ENCODE measurements at regions not wholly inside any gene's neighbourhood (a gene's known extent, or its start where the extent isn't known, plus 50 kb on each side); places are given as distances from the start of the nearest gene placed in this dataset.

- TF ChIP-seq, protein P1, sequence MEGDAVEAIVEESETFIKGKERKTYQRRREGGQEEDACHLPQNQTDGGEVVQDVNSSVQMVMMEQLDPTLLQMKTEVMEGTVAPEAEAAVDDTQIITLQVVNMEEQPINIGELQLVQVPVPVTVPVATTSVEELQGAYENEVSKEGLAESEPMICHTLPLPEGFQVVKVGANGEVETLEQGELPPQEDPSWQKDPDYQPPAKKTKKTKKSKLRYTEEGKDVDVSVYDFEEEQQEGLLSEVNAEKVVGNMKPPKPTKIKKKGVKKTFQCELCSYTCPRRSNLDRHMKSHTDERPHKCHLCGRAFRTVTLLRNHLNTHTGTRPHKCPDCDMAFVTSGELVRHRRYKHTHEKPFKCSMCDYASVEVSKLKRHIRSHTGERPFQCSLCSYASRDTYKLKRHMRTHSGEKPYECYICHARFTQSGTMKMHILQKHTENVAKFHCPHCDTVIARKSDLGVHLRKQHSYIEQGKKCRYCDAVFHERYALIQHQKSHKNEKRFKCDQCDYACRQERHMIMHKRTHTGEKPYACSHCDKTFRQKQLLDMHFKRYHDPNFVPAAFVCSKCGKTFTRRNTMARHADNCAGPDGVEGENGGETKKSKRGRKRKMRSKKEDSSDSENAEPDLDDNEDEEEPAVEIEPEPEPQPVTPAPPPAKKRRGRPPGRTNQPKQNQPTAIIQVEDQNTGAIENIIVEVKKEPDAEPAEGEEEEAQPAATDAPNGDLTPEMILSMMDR (IDR thresholded peaks at IDR 0.05) = no peak
- no peaks in the 10 kb centered on the region for H3K4me1 ChIP-seq (ENCODE audit: control insufficient read depth in 1 of 2, insufficient read depth in 2 of 2, low read length in 2 of 2)
- no peak for DNase-seq
- 89% methylated on average over 2 of the region's 2 CpGs for WGBS (ENCODE audit: insufficient coverage)
- no peaks in the 10 kb centered on the region for H4K20me1 ChIP-seq (ENCODE audit: insufficient read depth, low read length)
- no peaks in the 10 kb centered on the region for H3K9me3 ChIP-seq (replicated peaks in 1 of 2; ENCODE audit: control insufficient read depth in 1 of 2, insufficient read depth in 1 of 2, low read length in 2 of 2)
- H3K4me3 ChIP-seq (replicated peaks in 1 of 3; ENCODE audit: low read depth in 2 of 3, low read length in 3 of 3) = no peak overlapping the region
- peaks cover 0 to 4% (median 0%) of the 10 kb centered on the region in 7 donors for H3K9me3 Mint-ChIP-seq
- H3K36me3 ChIP-seq (replicated peaks in 1 of 2; ENCODE audit: control insufficient read depth in 1 of 2, insufficient read depth in 2 of 2, low read length in 2 of 2) = no peaks in the 10 kb centered on the region
- H3K27me3 ChIP-seq (ENCODE audit: control insufficient read depth in 2 of 2, insufficient read depth in 2 of 2, low read length in 2 of 2) = no peaks in the 10 kb centered on the region
- H3K27ac Mint-ChIP-seq = no peak overlapping the region
- H3K27ac ChIP-seq (ENCODE audit: low read depth in 1 of 2, low read length in 2 of 2) = no peak overlapping the region
- no peaks in the 10 kb centered on the region for H3K36me3 Mint-ChIP-seq
- H3K4me2 ChIP-seq (replicated peaks; ENCODE audit: extremely low read depth, low read length, poor library complexity, severe bottlenecking) = no peak overlapping the region
- no peaks in the 10 kb centered on the region for H3K27me3 Mint-ChIP-seq (ENCODE audit: low read depth in 3 of 3)
- no peaks in the 10 kb centered on the region for H3K4me1 Mint-ChIP-seq
- intact Hi-C loops (cut with micrococcal nuclease) = no loop called here
- H2AFZ ChIP-seq (ENCODE audit: insufficient read depth, low read depth, low read length, poor library complexity, severe bottlenecking) = no peak overlapping the region
- H3K9ac ChIP-seq (ENCODE audit: insufficient read depth, low read length, poor library complexity, severe bottlenecking) = no peak overlapping the region
- H3K4me3 Mint-ChIP-seq = no peak overlapping the region
- H3K79me2 ChIP-seq (ENCODE audit: insufficient read depth, low read length) = no peaks in the 10 kb centered on the region
Measured at GRCh38 chr21:27646056-27646455, 679.2 kb upstream of the ADAMTS5 start.

DNA sequence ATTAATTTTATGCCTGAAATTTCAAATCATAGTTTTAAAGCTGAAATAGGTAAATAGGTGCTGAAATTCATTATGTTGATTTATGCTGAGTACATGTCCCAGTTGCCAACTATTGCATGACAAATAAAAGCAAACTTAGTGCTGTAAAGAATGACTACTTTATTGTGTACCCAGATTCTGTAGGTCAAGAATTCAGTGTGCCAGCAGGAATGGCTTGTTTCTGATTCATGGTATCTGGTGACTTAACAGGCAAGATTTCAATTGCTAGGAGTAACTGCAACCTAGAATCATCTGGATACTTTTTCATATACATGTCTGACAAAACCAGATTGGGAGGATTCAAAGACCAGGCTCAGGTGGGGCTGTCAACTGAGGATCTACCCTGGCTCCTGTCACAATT, 678.4 kb upstream of the ADAMTS5 start:
- Mint-ChIP-seq H3K4me1 (no peaks in the 10 kb centered on the region), H3K36me3 (no peaks in the 10 kb centered on the region), H3K27me3 (ENCODE audit: low read depth in 3 of 3) (no peaks in the 10 kb centered on the region), H3K27ac (no peak overlapping the region), H3K9me3 (peaks cover 0 to 4% (median 0%) of the 10 kb centered on the region in 7 donors), H3K4me3 (no peak overlapping the region)
- no peaks in the 10 kb centered on the region for H3K79me2 ChIP-seq (ENCODE audit: insufficient read depth, low read length)
- intact Hi-C loops (cut with micrococcal nuclease) = no loop called here
- H2AFZ ChIP-seq (ENCODE audit: insufficient read depth, low read depth, low read length, poor library complexity, severe bottlenecking) = no peak overlapping the region
- H3K36me3 ChIP-seq (replicated peaks in 1 of 2; ENCODE audit: control insufficient read depth in 1 of 2, insufficient read depth in 2 of 2, low read length in 2 of 2) = no peaks in the 10 kb centered on the region
- no peak overlapping the region for H3K4me3 ChIP-seq (replicated peaks in 1 of 3; ENCODE audit: low read depth in 2 of 3, low read length in 3 of 3)
- no peak overlapping the region for H3K27ac ChIP-seq (ENCODE audit: low read depth in 1 of 2, low read length in 2 of 2)
- no peaks in the 10 kb centered on the region for H4K20me1 ChIP-seq (ENCODE audit: insufficient read depth, low read length)
- no peak overlapping the region for H3K9ac ChIP-seq (ENCODE audit: insufficient read depth, low read length, poor library complexity, severe bottlenecking)
- DNase-seq = no peak
- H3K9me3 ChIP-seq (replicated peaks in 1 of 2; ENCODE audit: control insufficient read depth in 1 of 2, insufficient read depth in 1 of 2, low read length in 2 of 2) = peaks cover 0 to 3% of the 10 kb centered on the region in 2 donors
- no peaks in the 10 kb centered on the region for H3K27me3 ChIP-seq (ENCODE audit: control insufficient read depth in 2 of 2, insufficient read depth in 2 of 2, low read length in 2 of 2)
- no peak overlapping the region for H3K4me2 ChIP-seq (replicated peaks; ENCODE audit: extremely low read depth, low read length, poor library complexity, severe bottlenecking)
- TF ChIP-seq, protein P1 (IDR thresholded peaks at IDR 0.05) = no peak
- no peaks in the 10 kb centered on the region for H3K4me1 ChIP-seq (ENCODE audit: control insufficient read depth in 1 of 2, insufficient read depth in 2 of 2, low read length in 2 of 2)
